ENCODE measurements at regions not wholly inside any gene's neighbourhood (a gene's known extent, or its start where the extent isn't known, plus 50 kb on each side); places are given as distances from the start of the nearest gene placed in this dataset.

- DNase-seq (ENCODE audit: low spot score): no peak
- ChIA-PET POLR2A (ENCODE audit: low non-redundant PET) (no interaction called here), CTCF (interaction anchor here (0.6 kb wide), 1 partner anchor 977 kb away, joined by 3 read pairs; no protein-coding TSS in a partner anchor)
- TF ChIP-seq CTCF (conservative IDR thresholded peaks at IDR 0.05; ENCODE audit: low read depth): no peak
- H3K27ac ChIP-seq: no peak overlapping the region
Observed at GRCh38 chr14:53786045-53786444, 170.6 kb downstream of the BMP4 start.

GRCh38 chr14:53784688-53785087, 171.9 kb downstream of the BMP4 start:
- ChIA-PET POLR2A (ENCODE audit: low non-redundant PET) (no interaction called here), CTCF (no interaction called here)
- DNase-seq (ENCODE audit: low spot score): no peak
- no peak overlapping the region for H3K27ac ChIP-seq
- TF ChIP-seq CTCF (conservative IDR thresholded peaks at IDR 0.05; ENCODE audit: low read depth): no peak

GRCh38 chr14:53783256-53783655, 173.4 kb downstream of the BMP4 start:
- TF ChIP-seq CTCF (conservative IDR thresholded peaks at IDR 0.05; ENCODE audit: low read depth): no peak
- POLR2A ChIA-PET (ENCODE audit: low non-redundant PET): no interaction called here
- H3K27ac ChIP-seq: no peak overlapping the region
- CTCF ChIA-PET: no interaction called here
- no peak for DNase-seq (ENCODE audit: low spot score)

GRCh38 chr14:53780051-53780555, 176.5 kb downstream of the BMP4 start:
- no peak for DNase-seq (ENCODE audit: low spot score)
- ChIA-PET POLR2A (ENCODE audit: low non-redundant PET) (no interaction called here), CTCF (interaction anchor here (0.6 to 0.7 kb wide), 2 partner anchors 105 to 934 kb away, joined by 3 read pairs; no protein-coding TSS in a partner anchor)
- H3K27ac ChIP-seq: no peak overlapping the region
- TF ChIP-seq CTCF (conservative IDR thresholded peaks at IDR 0.05; ENCODE audit: low read depth): no peak

GRCh38 chr14:53779301-53779700, 177.3 kb downstream of the BMP4 start:
- TF ChIP-seq CTCF (conservative IDR thresholded peaks at IDR 0.05; ENCODE audit: low read depth): no peak
- ChIA-PET CTCF (no interaction called here), POLR2A (ENCODE audit: low non-redundant PET) (no interaction called here)
- H3K27ac ChIP-seq: no peak overlapping the region
- no peak for DNase-seq (ENCODE audit: low spot score)

- POLR2A ChIA-PET (ENCODE audit: low non-redundant PET): no interaction called here
Observed at GRCh38 chr14:53778263-53778662, 178.4 kb downstream of the BMP4 start.

More at GRCh38 chr14:53778263-53778662, 178.4 kb downstream of the BMP4 start:
- CTCF ChIA-PET: no interaction called here
- H3K27ac ChIP-seq: no peak overlapping the region
- no peak for TF ChIP-seq CTCF (conservative IDR thresholded peaks at IDR 0.05; ENCODE audit: low read depth)
- no peak for DNase-seq (ENCODE audit: low spot score)
